HepG2 (cell line): ENCODE measurements at regions not wholly inside any gene's neighbourhood (a gene's known extent, or its start where the extent isn't known, plus 50 kb on each side); places are given as distances from the start of the nearest gene placed in this dataset.

Source experiments
- BCL6 ChIP-seq: IDR thresholded peaks from 2 replicates; pipeline ENCODE4 v1.6.1; 2016; ENCODE audit warnings: missing genetic modification reagents, missing compliant biosample characterization
- CREB1 ChIP-seq, 2 experiments: fragments of 450-650 bp in 1 of 2; IDR thresholded peaks; 2 replicates each; pipeline ENCODE4 v1.6.1; 2016 to 2017; ENCODE audit warnings: control low read depth in 1 of 2, mild to moderate bottlenecking in 1 of 2, missing compliant biosample characterization in 1 of 2, missing genetic modification characterization in 1 of 2
- ETV6 ChIP-seq: sonication (generic); formaldehyde crosslinking; conservative IDR thresholded peaks from 2 replicates; pipeline ENCODE4 v1.4.0; 2020; ENCODE audit warnings: missing genetic modification reagents
- IRF2 ChIP-seq: IDR thresholded peaks from 2 replicates; pipeline ENCODE4 v1.6.1; 2018; ENCODE audit warnings: missing genetic modification reagents, missing compliant biosample characterization
- PCBP1 ChIP-seq: fragments of 200-400 bp; formaldehyde crosslinking; IDR thresholded peaks from 2 replicates; pipeline ENCODE4 v1.6.1; 2017; ENCODE audit warnings: mild to moderate bottlenecking, low read depth, low read length, borderline replicate concordance
- SMAD1 ChIP-seq: sonication (generic); formaldehyde crosslinking; IDR thresholded peaks from 2 replicates; pipeline ENCODE4 v1.4.0; 2020; ENCODE audit warnings: missing genetic modification reagents, low read depth, mild to moderate bottlenecking, borderline replicate concordance
- ZNF670 ChIP-seq: sonication (generic); formaldehyde crosslinking; IDR thresholded peaks from 2 replicates; pipeline ENCODE4 v1.8.0; 2022; ENCODE audit warnings: mild to moderate bottlenecking, missing genetic modification reagents, borderline replicate concordance
- TF ChIP-seq, protein P1 (sequence below): sonication (generic); formaldehyde crosslinking; IDR thresholded peaks from 2 replicates; pipeline ENCODE4 v1.4.0; 2020; ENCODE audit warnings: missing genetic modification reagents
- TF ChIP-seq, protein P2 (sequence below): sonication (generic); formaldehyde crosslinking; IDR thresholded peaks from 2 replicates; pipeline ENCODE4 v1.5.0; 2020; ENCODE audit warnings: mild to moderate bottlenecking, missing genetic modification reagents, moderate library complexity

GRCh38 chr4:117249333-117249732 is 164.0 kb upstream of the TRAM1L1 start:
- TF ChIP-seq SMAD1 (CRISPR knock-in tag): no peak
- TF ChIP-seq IRF2 (CRISPR knock-in tag): no peak
- TF ChIP-seq BCL6 (CRISPR knock-in tag): no peak
- TF ChIP-seq, protein P1, sequence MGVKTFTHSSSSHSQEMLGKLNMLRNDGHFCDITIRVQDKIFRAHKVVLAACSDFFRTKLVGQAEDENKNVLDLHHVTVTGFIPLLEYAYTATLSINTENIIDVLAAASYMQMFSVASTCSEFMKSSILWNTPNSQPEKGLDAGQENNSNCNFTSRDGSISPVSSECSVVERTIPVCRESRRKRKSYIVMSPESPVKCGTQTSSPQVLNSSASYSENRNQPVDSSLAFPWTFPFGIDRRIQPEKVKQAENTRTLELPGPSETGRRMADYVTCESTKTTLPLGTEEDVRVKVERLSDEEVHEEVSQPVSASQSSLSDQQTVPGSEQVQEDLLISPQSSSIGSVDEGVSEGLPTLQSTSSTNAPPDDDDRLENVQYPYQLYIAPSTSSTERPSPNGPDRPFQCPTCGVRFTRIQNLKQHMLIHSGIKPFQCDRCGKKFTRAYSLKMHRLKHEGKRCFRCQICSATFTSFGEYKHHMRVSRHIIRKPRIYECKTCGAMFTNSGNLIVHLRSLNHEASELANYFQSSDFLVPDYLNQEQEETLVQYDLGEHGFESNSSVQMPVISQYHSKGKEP (CRISPR knock-in tag): no peak
- TF ChIP-seq ZNF670: no peak
- TF ChIP-seq, protein P2, sequence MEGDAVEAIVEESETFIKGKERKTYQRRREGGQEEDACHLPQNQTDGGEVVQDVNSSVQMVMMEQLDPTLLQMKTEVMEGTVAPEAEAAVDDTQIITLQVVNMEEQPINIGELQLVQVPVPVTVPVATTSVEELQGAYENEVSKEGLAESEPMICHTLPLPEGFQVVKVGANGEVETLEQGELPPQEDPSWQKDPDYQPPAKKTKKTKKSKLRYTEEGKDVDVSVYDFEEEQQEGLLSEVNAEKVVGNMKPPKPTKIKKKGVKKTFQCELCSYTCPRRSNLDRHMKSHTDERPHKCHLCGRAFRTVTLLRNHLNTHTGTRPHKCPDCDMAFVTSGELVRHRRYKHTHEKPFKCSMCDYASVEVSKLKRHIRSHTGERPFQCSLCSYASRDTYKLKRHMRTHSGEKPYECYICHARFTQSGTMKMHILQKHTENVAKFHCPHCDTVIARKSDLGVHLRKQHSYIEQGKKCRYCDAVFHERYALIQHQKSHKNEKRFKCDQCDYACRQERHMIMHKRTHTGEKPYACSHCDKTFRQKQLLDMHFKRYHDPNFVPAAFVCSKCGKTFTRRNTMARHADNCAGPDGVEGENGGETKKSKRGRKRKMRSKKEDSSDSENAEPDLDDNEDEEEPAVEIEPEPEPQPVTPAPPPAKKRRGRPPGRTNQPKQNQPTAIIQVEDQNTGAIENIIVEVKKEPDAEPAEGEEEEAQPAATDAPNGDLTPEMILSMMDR: no peak
- TF ChIP-seq ETV6: no peak
- TF ChIP-seq CREB1 (IDR thresholded peaks at IDR 0.05): no peak
- no peak for TF ChIP-seq CREB1 (CRISPR knock-in tag; IDR thresholded peaks at IDR 0.05)
- TF ChIP-seq PCBP1: no peak
